SJCRH30 (cell line): ENCODE measurements at regions not wholly inside any gene's neighbourhood (a gene's known extent, or its start where the extent isn't known, plus 50 kb on each side); places are given as distances from the start of the nearest gene placed in this dataset.

ENCODE experiments used
- DNase-seq, 2 experiments: peaks; one replicate each; pipeline ENCODE4 v3.0.0-alpha.2; 2015 to 2020
- H3K27ac ChIP-seq: fragments of 250-450 bp; sonication (Bioruptor Pico); 2 replicates; pipeline ENCODE4 v1.5.1; 2020; ENCODE audit warnings: mild to moderate bottlenecking, moderate library complexity
- H3K27me3 ChIP-seq: fragments of 250-450 bp; sonication (Bioruptor Pico); 2 replicates; pipeline ENCODE4 v1.5.1; 2020; ENCODE audit warnings: mild to moderate bottlenecking, moderate library complexity
- H3K36me3 ChIP-seq: fragments of 250-450 bp; sonication (Bioruptor Pico); 2 replicates; pipeline ENCODE4 v1.5.1; 2020; ENCODE audit warnings: mild to moderate bottlenecking, moderate library complexity
- H3K4me1 ChIP-seq: fragments of 250-450 bp; sonication (Bioruptor Pico); 2 replicates; pipeline ENCODE4 v1.5.1; 2020; ENCODE audit warnings: mild to moderate bottlenecking, moderate library complexity
- H3K4me3 ChIP-seq: fragments of 250-450 bp; sonication (Bioruptor Pico); 2 replicates; pipeline ENCODE4 v1.5.1; 2020; ENCODE audit warnings: mild to moderate bottlenecking, moderate library complexity
- H3K9me3 ChIP-seq: fragments of 250-450 bp; sonication (Bioruptor Pico); replicated peaks from 2 replicates; pipeline ENCODE4 v1.5.1; 2020; ENCODE audit warnings: mild to moderate bottlenecking, moderate library complexity

DNA sequence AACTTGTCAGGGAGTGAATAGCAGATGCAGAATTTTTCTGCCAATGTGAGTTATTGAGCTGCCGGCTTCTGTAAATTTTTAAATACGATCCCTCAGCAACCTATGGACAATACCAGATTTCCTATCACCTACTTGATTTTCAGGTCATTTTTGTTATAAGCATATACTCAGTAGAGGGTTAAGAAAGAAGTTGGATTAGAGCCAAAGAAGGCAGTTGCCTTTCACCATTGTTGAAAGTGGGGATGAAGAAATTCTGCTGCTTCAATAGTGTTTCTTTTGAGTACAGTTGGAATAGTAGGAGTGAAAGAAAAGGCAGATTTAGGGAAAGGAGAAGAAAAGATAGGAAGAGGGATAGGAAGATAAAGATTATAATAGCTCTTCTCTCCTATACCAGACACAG lies 197.1 kb downstream of the ATP23 start:
- Histone ChIP-seq H3K4me3 (no peak overlapping the region), H3K27me3 (no peaks in the 10 kb centered on the region), H3K36me3 (no peaks in the 10 kb centered on the region), H3K27ac (no peak overlapping the region), H3K4me1 (no peaks in the 10 kb centered on the region), H3K9me3 (peaks cover 10% of the 10 kb centered on the region)
- DNase-seq, result no peak

DNA sequence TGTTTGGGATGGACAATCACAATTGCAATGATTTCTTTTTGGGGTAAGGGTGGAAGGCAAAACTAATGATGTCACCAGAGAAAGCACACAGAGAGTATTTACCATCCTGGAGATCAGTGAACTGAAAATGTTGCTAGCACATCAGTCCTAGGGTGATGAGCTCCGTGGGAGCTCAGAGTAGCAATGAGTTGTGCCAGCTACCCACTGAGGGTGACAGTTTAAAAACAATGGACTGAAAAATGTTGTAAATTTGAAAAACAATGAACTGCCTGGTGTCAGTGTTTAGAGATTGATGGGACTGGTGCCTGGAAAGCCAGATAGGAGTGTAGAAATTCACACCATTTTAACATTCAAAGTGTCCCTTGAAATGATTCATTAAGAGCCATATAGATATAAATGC lies 198.5 kb downstream of the ATP23 start:
- Histone ChIP-seq H3K27ac (no peak overlapping the region), H3K4me3 (no peak overlapping the region), H3K36me3 (no peaks in the 10 kb centered on the region), H3K9me3 (peaks cover 13% of the 10 kb centered on the region), H3K4me1 (no peaks in the 10 kb centered on the region), H3K27me3 (no peaks in the 10 kb centered on the region)
- DNase-seq, result no peak

DNA sequence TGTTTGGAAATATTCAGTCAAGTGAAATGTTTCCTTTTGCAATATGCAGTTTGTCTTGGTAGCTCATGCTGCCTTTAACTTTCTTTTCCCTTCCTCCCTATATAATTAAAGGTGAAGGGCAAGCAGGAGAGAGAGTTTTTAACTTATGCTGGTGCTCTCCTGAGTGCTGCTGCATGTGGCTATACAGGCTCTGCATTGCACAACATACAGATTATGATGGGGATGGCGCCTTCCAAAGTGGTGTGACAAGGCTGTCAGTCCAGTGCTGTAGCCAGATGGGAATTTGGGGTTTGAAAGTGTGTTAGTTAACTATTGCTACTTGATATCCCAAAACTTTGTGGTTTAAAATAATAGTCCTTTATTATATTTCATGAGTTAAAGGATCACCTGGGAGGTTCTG lies 199.0 kb downstream of the ATP23 start:
- no peak overlapping the region for H3K4me3 ChIP-seq
- H3K27me3 ChIP-seq, result no peaks in the 10 kb centered on the region
- DNase-seq, result no peak
- no peaks in the 10 kb centered on the region for H3K4me1 ChIP-seq
- peaks cover 18% of the 10 kb centered on the region for H3K9me3 ChIP-seq
- no peak overlapping the region for H3K27ac ChIP-seq
- no peaks in the 10 kb centered on the region for H3K36me3 ChIP-seq

DNA sequence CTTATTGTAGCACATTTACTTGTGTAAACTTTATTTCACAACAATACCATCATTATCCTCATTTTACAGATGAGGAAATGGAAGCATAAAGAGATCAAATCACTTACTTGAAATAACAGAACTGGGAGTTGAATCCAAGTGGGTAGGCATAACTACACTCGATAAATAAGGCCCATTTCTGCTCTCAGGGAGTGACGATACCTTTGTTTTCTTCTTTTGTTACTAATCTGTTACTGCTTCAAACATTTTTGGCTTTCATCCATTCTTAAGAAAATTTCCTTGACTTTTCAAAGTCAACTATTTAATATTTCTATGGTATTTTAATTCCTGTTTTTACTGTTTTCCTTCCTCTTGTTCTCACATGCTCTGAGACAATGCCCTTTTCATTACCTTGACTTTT lies 201.6 kb downstream of the ATP23 start:
- Histone ChIP-seq H3K36me3 (no peaks in the 10 kb centered on the region), H3K27me3 (no peaks in the 10 kb centered on the region)
- no peak for DNase-seq

DNA sequence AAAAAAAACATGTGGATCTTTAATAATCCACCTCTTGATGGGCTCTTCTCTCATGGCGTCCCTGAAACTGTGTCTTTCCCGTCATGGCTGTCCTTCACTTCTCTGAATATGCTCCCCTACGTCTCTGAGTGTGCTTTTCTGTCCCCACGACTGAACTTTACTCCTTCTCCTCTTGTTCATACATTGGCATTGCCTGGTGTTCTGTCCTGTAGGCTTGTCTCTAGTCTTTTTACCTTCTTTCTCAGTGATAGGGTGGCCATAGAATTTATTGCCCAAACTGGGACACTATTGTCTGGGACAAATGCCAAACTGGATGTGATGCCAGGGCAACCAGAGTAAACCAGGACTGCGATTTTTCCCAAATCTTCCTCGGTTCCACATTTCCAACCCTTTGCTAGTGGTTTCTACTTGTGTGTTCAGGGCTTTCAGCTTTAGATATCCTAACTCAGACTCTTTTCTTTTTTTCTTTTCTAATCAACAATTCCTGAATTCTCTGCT lies 202.2 kb downstream of the ATP23 start:
- Histone ChIP-seq H3K4me1 (peaks cover 6% of the 10 kb centered on the region), H3K4me3 (no peak overlapping the region), H3K36me3 (no peaks in the 10 kb centered on the region), H3K9me3 (peaks cover 9% of the 10 kb centered on the region), H3K27me3 (no peaks in the 10 kb centered on the region), H3K27ac (no peak overlapping the region)
- DNase-seq, result no peak

More for the DNA sequence above, 201.6 kb downstream of the ATP23 start:
- peaks cover under 1% of the 10 kb centered on the region for H3K4me1 ChIP-seq
- H3K4me3 ChIP-seq, result no peak overlapping the region
- no peak overlapping the region for H3K27ac ChIP-seq
- H3K9me3 ChIP-seq, result peaks cover 9% of the 10 kb centered on the region

DNA sequence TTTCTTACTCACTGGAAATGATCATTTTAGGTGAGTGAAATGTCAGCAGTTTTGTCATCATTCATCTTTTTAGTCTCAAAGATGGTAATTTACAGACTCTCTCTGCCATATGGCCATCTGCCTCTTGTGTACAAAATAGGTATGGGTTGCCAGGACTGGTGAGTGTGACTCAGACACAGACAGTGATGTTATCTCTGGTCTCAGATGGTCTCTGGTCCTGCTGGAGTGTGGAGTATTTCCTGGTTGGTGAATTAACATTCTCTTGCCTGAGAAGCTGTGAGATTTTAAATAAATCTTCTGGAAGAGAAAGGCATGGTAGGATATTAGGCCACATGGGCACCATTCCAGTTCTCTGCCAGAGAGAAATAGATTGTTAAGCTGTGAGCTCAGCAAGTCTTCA lies 207.0 kb downstream of the ATP23 start:
- no peak overlapping the region for H3K4me3 ChIP-seq

DNA sequence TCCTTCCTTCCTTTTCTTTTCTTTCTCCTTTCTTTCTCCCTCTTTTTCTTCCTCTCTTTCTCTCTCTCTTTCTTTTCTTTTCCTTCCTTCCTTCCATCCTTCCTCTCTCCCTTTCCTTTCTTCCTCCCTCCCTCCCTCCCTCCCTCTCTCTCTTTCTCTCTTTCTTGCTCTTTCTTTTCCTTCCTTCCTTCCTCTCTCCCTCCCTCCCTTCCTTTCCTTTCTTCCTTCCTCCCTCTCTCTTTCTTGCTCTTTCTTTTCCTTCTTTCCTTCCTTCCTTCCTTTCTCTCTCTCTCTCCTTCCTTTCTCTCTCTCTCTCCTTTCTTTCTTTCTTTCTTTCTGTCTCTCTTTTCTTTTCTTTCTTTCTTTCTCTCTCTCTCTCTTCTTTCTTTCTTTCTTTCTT lies 207.6 kb downstream of the ATP23 start:
- Histone ChIP-seq H3K9me3 (peaks cover 9% of the 10 kb centered on the region), H3K4me3 (no peak overlapping the region), H3K27ac (no peak overlapping the region), H3K36me3 (no peaks in the 10 kb centered on the region), H3K27me3 (no peaks in the 10 kb centered on the region), H3K4me1 (peaks cover 8% of the 10 kb centered on the region)
- DNase-seq, result no peak

More for the DNA sequence above, 207.0 kb downstream of the ATP23 start:
- Histone ChIP-seq H3K36me3 (no peaks in the 10 kb centered on the region), H3K4me1 (peaks cover 8% of the 10 kb centered on the region), H3K9me3 (peaks cover 9% of the 10 kb centered on the region), H3K27ac (no peak overlapping the region), H3K27me3 (no peaks in the 10 kb centered on the region)
- peak; percentile 86 to 87 for DNase-seq

DNA sequence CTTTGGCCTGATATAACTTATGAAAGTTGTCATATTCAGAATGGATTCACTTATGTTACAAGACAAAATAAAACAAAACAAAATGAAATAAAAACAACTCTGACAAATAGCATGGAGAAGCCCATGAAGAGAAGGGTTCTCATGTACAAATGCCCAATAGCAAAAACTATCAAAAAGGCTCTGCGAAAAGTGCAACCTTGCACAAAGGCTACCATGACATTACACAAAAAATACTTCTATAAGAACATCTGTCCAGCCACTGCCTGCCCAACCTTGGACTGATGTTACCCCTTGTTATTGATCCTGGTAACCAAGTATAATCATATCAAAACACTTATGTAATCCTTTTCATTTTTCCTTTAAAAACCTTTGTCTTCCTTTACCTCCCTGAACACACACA lies 213.0 kb downstream of the ATP23 start:
- DNase-seq, result no peak
- Histone ChIP-seq H3K27me3 (0 out of 2 replicates have a peak, but pooled peaks cover 3% of the 10 kb centered on the region), H3K27ac (no peak overlapping the region), H3K4me3 (no peak overlapping the region), H3K36me3 (no peaks in the 10 kb centered on the region), H3K4me1 (no peaks in the 10 kb centered on the region), H3K9me3 (no peaks in the 10 kb centered on the region; the same call in 1 of the 2 replicates)

DNA sequence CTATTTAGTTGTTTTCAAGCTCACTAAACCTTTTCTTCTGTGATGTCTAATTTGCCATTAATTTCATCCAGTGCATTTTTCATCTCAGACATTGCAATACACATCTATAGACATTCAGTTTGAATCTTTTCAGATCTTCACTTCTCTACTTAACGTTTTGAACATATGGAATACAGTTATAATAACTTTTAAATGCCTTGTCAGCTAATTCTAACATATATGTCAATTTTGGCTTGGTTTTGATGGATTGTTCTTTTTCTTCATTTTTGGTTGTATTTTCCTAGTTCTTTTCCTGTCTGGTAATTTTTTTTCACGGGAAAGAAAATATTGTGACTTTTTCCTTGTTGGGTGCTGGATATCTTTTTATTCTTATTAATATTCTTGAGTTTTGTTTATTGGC lies 215.3 kb downstream of the ATP23 start:
- peaks cover 3% of the 10 kb centered on the region; the same call in 1 of the 2 replicates for H3K27me3 ChIP-seq
- H3K4me1 ChIP-seq, result no peaks in the 10 kb centered on the region
- H3K36me3 ChIP-seq, result no peaks in the 10 kb centered on the region
- H3K27ac ChIP-seq, result no peak overlapping the region
- no peak overlapping the region for H3K4me3 ChIP-seq
- H3K9me3 ChIP-seq, result no peaks in the 10 kb centered on the region; the same call in 1 of the 2 replicates
- no peak for DNase-seq

DNA sequence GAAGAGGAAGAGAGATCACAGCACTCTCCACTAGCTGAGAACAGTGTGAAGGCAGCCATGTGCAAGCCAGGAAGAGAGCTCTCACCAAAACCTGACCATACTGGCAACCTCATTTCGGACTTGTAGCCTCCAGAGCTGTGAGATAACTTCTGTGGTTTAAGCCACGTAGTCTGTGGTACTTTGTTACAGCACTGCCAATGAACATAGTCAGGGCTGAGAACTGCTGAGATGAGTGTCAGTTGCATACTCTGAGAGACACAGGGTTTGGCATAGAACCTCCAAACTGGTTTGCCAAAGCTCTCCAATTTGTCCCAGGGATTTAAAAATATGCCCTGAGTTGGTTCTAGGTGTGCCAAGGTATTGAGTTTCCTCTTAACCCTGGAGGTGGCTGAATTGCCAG lies 218.6 kb downstream of the ATP23 start:
- no peak overlapping the region for H3K27ac ChIP-seq
- no peaks in the 10 kb centered on the region for H3K9me3 ChIP-seq
- no peaks in the 10 kb centered on the region for H3K36me3 ChIP-seq
- peaks cover 22% of the 10 kb centered on the region for H3K27me3 ChIP-seq
- no peaks in the 10 kb centered on the region for H3K4me1 ChIP-seq
- H3K4me3 ChIP-seq, result no peak overlapping the region
- no peak for DNase-seq

DNA sequence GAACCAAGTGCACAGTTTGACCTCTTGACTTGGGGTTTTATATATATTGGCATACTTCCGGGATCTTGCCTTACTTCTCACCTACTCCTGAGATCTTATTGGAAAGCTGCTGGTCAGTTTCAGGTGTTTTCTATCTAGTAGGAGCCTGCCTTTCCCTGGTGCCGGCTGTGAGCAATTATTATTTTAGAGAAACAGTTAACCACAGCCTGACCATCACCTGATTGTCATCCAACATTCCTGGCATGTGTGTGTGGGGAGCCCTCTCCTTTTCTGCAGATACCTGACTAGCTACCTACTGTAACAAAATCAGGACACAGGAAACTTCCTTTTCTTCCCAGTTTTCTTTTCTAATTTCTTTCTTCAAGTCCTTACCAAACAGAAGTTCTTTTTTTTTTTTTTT lies 220.4 kb downstream of the ATP23 start:
- no peak for DNase-seq
- Histone ChIP-seq H3K36me3 (no peaks in the 10 kb centered on the region), H3K27ac (no peak overlapping the region), H3K27me3 (peaks cover 30% of the 10 kb centered on the region), H3K4me3 (no peak overlapping the region), H3K4me1 (no peaks in the 10 kb centered on the region), H3K9me3 (no peaks in the 10 kb centered on the region)

DNA sequence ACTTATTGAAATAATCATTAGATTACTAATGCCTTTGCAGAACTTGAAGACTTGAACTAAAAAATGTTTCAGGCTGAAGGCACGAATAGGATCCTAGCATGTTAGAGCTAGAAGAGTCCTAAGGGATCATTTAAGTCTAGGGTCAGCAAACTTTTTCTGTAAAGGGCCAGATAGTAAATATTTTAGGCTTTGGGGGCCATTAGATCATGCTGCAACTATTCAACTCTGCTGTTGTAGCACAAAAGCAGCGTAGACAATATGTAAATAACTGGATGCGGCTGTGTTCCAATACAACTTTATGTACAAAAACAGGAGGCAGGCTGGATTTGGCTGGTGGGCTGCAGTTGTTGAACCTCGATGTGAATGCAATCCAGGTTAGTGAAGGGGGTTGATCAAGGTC lies 221.7 kb downstream of the ATP23 start:
- H3K27me3 ChIP-seq, result peaks cover 30% of the 10 kb centered on the region
- H3K4me1 ChIP-seq, result no peaks in the 10 kb centered on the region
- no peaks in the 10 kb centered on the region for H3K36me3 ChIP-seq
- DNase-seq, result no peak
- no peak overlapping the region for H3K27ac ChIP-seq
- H3K4me3 ChIP-seq, result no peak overlapping the region
- no peaks in the 10 kb centered on the region for H3K9me3 ChIP-seq

DNA sequence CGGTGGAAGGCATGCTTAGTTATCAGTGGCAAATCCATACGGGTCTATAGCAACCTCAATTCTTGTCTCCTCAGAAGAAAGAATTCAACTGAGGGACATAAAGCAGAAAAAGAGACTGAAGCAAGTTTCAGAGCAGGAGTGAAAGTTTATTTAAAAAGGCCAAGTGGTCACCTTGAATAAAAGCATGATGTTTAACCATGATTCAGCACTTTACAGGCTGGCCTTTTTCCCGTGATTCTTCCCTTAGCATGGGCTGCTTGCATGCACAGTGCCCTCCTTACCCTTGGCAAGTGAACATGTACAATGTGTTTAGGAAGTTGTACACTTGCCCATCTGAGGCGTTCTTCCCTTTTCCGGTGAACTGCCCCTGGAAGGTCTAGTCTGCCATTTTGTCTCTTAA lies 225.3 kb downstream of the ATP23 start:
- no peak for DNase-seq
- Histone ChIP-seq H3K9me3 (no peaks in the 10 kb centered on the region), H3K27ac (no peak overlapping the region), H3K36me3 (no peaks in the 10 kb centered on the region), H3K4me3 (no peak overlapping the region), H3K4me1 (no peaks in the 10 kb centered on the region), H3K27me3 (peaks cover 30% of the 10 kb centered on the region)

DNA sequence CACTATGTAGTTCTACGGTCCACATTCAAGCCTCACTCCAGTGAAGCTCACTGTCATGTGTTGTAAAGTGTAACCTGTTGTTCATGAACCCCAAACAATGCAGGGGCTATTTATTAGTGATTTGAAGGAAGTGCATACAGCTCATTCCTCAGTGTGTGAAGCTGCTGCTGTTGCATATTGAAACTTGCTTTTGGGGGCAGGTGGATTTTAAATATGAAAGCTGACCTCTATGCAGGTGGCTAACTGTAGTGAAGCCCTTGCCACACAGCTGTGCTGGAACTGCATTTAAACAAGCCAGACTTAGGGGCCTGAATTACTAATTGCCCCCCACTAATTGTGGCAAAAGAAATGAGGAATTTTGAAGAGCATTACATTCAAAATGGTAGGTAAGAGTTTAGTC lies 226.3 kb downstream of the ATP23 start:
- no peak overlapping the region for H3K4me3 ChIP-seq
- DNase-seq, result no peak
- H3K9me3 ChIP-seq, result no peaks in the 10 kb centered on the region
- no peaks in the 10 kb centered on the region for H3K4me1 ChIP-seq
- H3K27me3 ChIP-seq, result peaks cover 28% of the 10 kb centered on the region
- H3K36me3 ChIP-seq, result no peaks in the 10 kb centered on the region
- H3K27ac ChIP-seq, result no peak overlapping the region

DNA sequence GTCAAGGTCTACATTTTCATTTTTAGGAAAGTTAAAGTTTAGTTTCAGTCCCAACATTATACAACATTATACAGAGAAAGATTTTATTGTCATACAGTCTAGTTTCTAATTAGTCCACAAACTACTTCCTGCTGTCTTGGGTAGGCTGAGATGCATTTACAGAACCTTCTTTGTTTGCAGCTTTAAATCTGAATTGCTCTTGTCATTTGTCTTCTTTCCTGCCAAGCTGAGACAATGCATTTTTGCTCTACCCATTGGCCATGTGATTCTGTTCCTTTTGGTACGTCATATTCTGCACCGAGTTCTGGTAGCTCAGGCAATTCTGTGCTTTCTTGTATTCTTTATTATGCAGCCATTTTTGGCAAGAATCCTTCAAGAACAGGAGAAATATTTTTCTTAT lies 228.5 kb downstream of the ATP23 start:
- no peaks in the 10 kb centered on the region for H3K9me3 ChIP-seq
- no peak overlapping the region for H3K27ac ChIP-seq
- no peak overlapping the region for H3K4me3 ChIP-seq
- DNase-seq, result no peak
- no peaks in the 10 kb centered on the region for H3K4me1 ChIP-seq
- H3K36me3 ChIP-seq, result no peaks in the 10 kb centered on the region
- peaks cover 11% of the 10 kb centered on the region for H3K27me3 ChIP-seq

DNA sequence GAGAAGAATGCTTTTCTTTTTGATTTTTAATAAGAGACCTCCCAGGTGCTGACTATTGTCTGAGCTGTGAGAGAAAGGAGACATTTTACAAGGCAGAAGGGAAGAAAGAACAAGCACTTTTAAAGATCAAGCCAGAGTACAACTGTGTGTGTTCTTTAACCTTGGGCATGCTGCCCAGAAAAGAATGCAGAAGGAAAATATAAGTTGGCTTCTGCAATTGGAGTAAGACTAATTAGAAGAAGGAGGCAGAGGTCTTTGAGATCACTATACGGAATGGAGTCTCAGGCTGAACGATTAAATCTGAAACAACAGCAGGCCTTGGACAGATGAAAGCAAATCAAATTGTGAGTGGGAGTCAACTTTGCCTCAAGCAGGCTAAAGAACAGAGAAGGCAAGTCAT lies 230.5 kb downstream of the ATP23 start:
- Histone ChIP-seq H3K36me3 (no peaks in the 10 kb centered on the region), H3K4me3 (no peak overlapping the region), H3K4me1 (peaks cover 6% of the 10 kb centered on the region), H3K9me3 (no peaks in the 10 kb centered on the region; the same call in 1 of the 2 replicates), H3K27ac (no peak overlapping the region), H3K27me3 (no peaks in the 10 kb centered on the region)
- peak in 1 of 2 experiments; percentile 85 for DNase-seq
